Stromal cell of bone marrow (primary cell): ENCODE measurements at regions not wholly inside any gene's neighbourhood (a gene's known extent, or its start where the extent isn't known, plus 50 kb on each side); places are given as distances from the start of the nearest gene placed in this dataset.

ENCODE experiments used
- DNase-seq: peaks from one replicate; pipeline ENCODE4 v3.0.0-alpha.2; 2012; ENCODE audit warnings: low read depth

DNA sequence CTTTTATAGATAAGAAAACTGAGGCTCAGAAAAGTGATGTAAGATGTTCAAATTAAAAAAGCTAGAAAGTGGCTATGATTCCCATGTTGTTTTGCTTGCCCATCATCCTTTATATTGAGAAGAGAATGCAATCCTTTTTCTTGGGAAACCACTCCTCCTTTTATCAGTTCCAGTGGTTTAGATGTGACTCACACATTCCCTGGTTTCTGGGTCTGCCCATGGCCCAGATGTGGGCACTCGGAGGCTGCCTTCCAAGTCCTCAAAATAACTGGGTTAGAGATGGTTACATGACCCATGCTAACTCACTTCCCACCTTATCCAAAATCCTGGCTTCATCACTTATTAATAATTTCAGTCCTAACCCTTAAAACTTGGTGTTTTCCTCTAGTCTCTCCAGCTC is 550.0 kb downstream of the MDFIC start:
- peak; percentile 16 for DNase-seq

DNA sequence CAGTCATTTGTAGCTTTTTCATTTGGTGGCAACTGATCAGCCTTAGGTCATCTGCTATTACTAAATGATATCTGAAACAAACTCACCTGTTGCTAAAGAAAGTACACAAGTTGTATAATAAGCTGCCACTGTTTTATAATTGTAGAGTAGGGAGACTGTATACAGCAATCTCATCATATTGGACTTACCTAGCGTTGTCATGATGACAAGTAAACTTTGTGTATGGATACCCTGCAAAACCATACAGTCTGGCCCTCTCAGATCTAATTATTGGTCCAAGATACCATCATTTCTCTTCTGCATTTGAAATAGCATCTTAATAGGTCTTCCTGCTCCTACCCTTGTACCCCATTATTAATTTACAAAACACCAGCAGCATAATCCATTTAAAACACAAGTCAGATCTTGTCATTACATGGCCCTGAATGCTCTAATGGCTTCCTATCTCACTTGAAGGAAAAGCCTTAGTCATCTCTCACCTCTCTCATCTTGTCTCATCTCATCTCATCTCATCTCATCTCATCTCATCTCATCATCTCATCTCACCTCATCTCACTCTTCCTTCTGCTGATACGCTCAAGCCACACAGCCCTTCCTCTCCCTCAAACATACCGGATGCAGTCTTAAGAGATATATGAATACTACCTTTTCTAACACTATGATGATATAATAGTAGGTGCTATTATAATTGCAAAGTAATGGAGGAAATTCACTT is 540.6 kb downstream of the MDFIC start:
- no peak for DNase-seq

- DNase-seq: no peak
Observed at GRCh38 chr7:115449689-115450088, 527.8 kb downstream of the MDFIC start.

DNA sequence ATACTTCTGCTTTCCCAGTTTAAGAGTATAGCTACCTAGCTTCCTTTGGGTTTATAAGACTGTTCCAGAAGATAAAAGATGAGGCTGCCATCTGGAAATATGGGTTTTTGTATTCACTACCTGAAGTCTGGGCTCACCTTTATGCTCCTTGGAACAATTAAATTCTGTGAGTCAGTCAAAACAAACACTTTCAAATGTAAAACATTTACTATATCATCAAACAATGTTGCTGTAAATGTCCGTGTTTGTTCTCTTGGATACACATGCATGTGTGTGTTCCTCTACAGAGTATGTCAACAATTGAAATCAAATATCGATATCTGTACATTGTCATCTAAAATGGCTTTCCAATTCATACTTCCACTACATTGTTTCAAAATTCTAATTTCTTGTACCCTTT is 525.6 kb downstream of the MDFIC start:
- no peak for DNase-seq

- DNase-seq: no peak
Observed at GRCh38 chr7:115441033-115441432, 519.1 kb downstream of the MDFIC start.

- no peak for DNase-seq
Observed at GRCh38 chr7:115435178-115435577, 513.3 kb downstream of the MDFIC start.

- no peak for DNase-seq
Observed at GRCh38 chr7:115429918-115430317, 508.0 kb downstream of the MDFIC start.

GRCh38 chr7:115417662-115418061 is 495.8 kb downstream of the MDFIC start:
- DNase-seq: no peak

GRCh38 chr7:115410972-115411686 is 489.2 kb downstream of the MDFIC start:
- no peak for DNase-seq

DNA sequence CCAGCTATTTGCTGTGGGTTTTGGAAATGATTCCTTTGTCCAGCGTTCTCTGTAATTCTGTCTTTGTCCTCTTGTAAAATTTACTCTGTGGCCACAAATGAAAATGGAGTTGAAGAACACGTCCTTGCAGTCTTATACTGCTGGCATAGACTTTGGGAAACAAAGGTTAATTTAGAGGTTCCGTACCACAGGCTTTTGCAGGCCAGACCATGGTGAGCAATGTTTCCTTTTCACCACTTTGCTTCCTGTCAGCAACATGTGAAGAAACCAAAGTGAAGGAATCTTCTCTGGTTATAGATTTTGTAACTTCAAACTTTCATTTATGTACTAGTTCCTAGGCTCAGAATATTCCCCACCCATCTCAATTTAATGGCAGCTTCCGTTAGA is 488.5 kb downstream of the MDFIC start:
- DNase-seq: peak; percentile 12

- DNase-seq: no peak
Observed at GRCh38 chr7:115409682-115410433, 488.0 kb downstream of the MDFIC start.

- DNase-seq: no peak
Observed at GRCh38 chr7:115406219-115406618, 484.3 kb downstream of the MDFIC start.

DNA sequence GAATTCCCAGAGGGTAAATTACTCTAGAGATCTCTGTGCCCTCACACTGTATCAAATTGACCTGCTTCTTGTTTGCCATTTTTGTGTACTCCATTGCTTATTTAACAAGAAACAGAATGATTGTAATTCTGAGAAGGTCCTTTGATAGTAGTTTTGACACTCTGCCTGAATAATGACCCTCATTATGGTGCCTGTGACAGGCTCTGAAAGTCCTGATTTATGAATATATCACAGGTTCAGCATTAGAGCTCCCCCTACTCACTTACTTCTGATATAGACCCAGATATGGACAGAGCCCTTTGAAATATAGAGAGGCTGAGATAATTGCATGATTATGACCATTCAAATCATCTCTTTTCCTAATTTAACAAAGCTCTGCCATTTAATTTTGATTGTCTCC is 465.2 kb downstream of the MDFIC start:
- DNase-seq: no peak

DNA sequence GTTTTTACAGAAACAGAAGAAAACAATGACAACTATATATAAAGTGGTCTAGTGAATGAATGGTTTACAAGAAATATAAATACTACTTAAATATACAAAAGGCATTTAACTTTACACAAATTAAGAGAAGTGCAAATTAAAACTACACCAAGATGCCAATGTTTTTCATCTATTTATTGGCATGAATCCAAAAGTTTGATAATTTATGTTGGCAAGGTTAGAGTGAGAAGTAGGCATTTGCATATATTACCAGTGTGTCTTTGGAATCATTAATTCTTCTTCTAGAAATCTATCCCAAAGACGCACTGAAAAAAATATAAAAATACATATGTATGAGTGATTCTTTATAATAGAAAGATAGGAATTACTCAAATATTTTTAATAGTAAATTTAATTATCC is 457.4 kb downstream of the MDFIC start:
- DNase-seq: no peak

- no peak for DNase-seq
Observed at GRCh38 chr7:115368998-115369397, 447.1 kb downstream of the MDFIC start.

DNA sequence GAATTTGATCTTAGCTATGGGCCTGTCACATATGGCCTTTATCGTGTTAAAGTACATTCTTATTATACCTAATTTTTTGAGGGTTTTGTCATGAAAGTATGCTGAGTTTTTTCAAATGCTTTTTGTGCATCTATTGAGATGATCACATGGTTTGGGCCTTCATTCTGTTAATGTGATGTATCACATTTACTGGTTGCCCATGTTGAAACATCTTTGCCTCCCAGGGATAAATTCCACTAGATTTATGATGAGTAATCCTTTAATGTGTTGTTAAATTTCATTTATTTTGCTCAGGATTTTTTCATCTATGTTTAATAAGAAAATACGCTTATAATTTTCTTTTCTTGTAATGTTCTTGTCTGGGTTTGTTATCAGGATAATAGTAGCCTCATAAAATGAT is 442.0 kb downstream of the MDFIC start:
- no peak for DNase-seq

DNA sequence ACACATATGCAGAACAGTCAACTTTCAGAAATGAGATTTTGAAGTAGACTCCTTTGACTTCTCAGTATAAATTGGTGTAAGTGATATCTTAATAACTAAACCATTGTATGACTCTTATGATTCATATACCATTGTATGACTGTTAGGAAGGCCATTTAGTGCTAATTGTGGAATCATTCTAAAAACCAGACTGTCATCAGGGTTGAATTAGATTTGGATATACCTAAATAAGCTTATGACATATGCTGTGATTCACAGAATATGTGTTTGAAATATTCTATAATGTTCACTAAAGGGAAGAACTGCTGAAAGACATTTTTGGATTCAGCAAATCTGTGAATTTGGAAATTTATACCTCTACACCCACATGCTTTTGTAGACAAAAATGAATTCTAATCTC is 438.1 kb downstream of the MDFIC start:
- no peak for DNase-seq

DNA sequence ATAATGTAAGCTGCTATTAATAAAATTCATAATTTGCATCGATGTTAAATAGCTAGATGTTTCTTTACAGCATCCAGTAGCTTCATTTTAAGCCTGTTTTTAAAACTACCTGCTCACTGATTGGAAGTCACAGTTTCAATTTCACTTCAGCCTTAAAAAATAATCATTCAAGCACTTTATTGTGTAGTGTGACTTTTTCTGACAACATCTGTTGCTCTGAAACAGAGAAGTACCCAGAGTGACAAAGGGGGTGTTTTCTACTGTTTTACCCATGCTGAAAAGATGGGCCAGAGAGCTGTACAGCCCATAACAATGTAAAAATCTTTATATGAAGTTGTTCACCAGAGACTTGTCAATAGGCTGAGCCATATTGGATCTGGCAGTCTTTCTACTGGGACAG is 437.2 kb downstream of the MDFIC start:
- no peak for DNase-seq

DNA sequence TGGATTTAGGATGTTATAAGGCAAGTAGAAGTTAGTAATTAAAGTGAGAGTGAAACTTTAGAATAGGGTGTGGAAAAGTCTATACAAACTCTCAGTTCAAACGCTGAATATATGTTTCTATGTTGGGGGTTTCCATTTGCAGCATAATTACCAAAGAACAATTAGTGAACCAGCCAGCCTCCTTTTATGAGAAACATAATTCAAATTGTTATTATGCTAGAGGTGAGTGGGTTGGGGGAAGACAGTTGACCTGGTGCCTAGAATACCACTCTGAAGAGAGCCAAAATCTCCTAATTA is 435.8 kb downstream of the MDFIC start:
- DNase-seq: no peak

- no peak for DNase-seq
Observed at GRCh38 chr7:115356999-115357702, 435.3 kb downstream of the MDFIC start.

DNA sequence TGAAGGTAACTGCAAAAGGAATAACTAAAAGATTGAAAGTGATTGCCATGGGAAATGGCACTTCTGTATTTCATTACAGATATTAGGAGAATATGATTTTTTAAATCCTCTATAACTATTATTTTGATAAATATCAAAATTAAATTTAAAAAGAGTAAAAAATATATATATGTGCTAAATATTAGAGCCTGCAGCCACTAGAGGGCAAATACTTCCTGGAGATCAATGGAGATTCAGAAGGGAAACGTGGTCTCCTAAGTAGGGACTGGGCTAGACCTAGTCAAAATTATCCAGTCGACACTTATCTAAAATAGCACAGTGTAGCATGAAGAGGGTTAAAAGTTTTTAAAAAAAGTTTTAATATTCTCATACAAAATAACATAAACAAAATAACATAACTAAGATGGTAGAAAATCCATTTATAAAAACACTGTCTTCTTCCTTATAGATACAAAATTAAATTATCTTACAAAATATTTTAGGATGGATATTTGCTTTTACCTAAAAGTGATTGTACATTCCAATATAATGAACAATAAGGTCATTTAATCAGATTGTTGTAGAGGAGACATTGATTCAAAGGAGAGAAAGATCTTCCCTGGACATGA is 434.3 kb downstream of the MDFIC start:
- DNase-seq: no peak

DNA sequence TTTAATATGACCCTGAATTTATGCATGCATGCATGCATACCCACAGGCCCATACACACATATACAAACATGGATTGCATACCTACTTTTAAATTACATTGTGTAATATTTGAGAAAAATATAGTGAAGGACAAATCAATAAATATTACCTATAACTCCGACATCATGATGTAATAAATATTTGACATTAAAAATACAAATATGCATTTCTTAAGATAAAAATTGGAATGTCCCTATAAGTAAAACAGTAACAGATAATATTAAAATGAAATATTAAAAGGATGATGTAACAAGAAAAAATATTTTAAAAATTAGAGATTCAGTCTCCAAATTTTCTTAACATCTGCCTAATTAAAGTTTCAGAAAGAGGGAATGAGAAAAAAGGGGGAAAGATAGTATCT is 433.0 kb downstream of the MDFIC start:
- no peak for DNase-seq
